ENCODE measurements at regions not wholly inside any gene's neighbourhood (a gene's known extent, or its start where the extent isn't known, plus 50 kb on each side); places are given as distances from the start of the nearest gene placed in this dataset.

DNA sequence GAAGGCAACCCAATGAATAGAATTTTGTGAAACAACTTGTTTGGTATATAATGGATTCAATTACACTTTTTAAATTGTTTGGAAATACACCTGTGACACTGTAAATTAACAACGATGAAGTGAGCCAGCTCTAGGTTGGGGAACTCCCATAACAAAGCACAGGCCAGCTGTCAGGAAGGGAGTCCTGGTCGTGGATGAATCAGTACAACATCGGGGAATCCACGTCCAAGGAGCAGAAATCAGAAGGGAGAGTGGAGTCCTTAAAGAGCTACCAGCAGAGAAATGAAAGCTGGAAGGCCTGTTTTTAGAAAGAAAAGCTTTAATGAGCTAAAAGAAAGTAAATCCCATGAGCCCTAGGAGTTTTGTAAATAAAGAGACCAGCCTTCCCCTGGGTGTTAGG is 223.1 kb upstream of the SLC35B3 start:
- TF ChIP-seq MAX (IDR thresholded peaks at IDR 0.05) (no peak), NFIC (IDR thresholded peaks at IDR 0.05) (no peak), FOXM1 (IDR thresholded peaks at IDR 0.05; ENCODE audit: borderline replicate concordance, low read depth) (no peak), TAF1 (IDR thresholded peaks at IDR 0.05; ENCODE audit: low read depth) (no peak), TEAD4 (IDR thresholded peaks at IDR 0.05) (no peak), ZBTB7A (IDR thresholded peaks at IDR 0.05; ENCODE audit: low read depth) (no peak), EGR1 (IDR thresholded peaks at IDR 0.05) (no peak), YY1 (IDR thresholded peaks at IDR 0.05; ENCODE audit: low read depth) (no peak), RAD21 (IDR thresholded peaks at IDR 0.05; ENCODE audit: low read depth) (no peak), TCF12 (IDR thresholded peaks at IDR 0.05; ENCODE audit: low read depth) (no peak), USF1 (IDR thresholded peaks at IDR 0.05) (no peak), EP300 (IDR thresholded peaks at IDR 0.05; ENCODE audit: borderline replicate concordance) (no peak), CREB1 (IDR thresholded peaks at IDR 0.05; ENCODE audit: low read depth) (no peak), CEBPB (IDR thresholded peaks at IDR 0.05) (no peak)
- TF ChIP-seq, protein P1, sequence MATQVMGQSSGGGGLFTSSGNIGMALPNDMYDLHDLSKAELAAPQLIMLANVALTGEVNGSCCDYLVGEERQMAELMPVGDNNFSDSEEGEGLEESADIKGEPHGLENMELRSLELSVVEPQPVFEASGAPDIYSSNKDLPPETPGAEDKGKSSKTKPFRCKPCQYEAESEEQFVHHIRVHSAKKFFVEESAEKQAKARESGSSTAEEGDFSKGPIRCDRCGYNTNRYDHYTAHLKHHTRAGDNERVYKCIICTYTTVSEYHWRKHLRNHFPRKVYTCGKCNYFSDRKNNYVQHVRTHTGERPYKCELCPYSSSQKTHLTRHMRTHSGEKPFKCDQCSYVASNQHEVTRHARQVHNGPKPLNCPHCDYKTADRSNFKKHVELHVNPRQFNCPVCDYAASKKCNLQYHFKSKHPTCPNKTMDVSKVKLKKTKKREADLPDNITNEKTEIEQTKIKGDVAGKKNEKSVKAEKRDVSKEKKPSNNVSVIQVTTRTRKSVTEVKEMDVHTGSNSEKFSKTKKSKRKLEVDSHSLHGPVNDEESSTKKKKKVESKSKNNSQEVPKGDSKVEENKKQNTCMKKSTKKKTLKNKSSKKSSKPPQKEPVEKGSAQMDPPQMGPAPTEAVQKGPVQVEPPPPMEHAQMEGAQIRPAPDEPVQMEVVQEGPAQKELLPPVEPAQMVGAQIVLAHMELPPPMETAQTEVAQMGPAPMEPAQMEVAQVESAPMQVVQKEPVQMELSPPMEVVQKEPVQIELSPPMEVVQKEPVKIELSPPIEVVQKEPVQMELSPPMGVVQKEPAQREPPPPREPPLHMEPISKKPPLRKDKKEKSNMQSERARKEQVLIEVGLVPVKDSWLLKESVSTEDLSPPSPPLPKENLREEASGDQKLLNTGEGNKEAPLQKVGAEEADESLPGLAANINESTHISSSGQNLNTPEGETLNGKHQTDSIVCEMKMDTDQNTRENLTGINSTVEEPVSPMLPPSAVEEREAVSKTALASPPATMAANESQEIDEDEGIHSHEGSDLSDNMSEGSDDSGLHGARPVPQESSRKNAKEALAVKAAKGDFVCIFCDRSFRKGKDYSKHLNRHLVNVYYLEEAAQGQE (IDR thresholded peaks at IDR 0.05; ENCODE audit: low read depth), result no peak

DNA sequence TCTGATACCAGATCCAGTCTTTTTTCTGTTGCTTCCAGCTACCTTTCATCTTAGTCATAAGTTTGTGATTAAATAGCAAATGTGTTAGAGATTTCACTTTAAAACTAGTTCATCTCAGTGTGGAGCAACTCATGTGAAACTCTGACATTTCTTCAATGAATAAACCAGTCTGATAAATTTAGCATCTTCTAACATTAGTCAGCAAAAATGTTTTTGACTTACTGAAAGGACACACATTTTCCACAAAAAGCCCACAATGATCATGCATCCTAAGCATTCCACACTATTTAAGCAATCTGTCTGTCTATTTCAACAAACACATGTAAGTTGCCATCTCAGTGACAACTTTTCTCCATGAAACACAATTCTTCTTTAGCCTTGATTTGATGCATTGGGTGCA is 222.2 kb upstream of the SLC35B3 start:
- TF ChIP-seq CREB1 (IDR thresholded peaks at IDR 0.05; ENCODE audit: low read depth) (no peak), EGR1 (IDR thresholded peaks at IDR 0.05) (no peak), EP300 (IDR thresholded peaks at IDR 0.05; ENCODE audit: borderline replicate concordance) (no peak), NFIC (IDR thresholded peaks at IDR 0.05) (no peak), ZBTB7A (IDR thresholded peaks at IDR 0.05; ENCODE audit: low read depth) (no peak), TCF12 (IDR thresholded peaks at IDR 0.05; ENCODE audit: low read depth) (no peak), USF1 (IDR thresholded peaks at IDR 0.05) (no peak), MAX (IDR thresholded peaks at IDR 0.05) (no peak)

DNA sequence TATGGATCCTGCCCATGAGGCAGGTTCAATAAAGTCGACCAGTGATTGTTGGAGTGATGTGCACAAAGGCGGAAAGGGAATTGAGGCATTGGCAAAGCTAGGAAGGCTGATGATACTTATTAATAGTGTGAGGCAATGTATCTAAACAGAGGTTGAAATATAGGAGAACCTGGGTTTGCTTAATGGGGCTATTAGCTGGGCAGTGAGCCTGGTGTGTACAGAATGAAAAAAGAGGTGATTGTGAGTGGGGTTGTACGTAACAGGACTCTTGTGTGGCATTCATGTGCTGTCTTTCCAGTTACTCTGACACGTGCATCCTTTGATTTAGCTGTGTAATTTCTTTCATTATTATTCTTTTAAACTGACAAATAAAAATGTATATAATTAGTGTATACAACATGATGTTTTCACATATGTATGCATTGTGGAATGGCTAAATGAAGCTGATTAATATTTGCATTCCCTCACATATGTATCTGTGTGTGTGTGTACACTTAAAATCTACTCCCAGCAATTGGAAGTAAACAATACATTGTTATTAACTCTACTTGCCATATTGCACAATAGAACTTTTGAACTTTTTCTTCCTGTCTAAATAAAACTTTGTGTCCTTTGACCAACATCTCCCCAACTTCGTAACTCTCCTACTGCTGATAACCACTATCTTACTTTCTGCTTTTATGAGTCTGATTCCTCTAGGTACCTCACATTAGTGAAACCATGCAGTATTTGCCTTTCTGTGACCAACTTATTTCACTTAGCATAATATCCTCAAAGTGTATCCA is 220.5 kb upstream of the SLC35B3 start:
- TF ChIP-seq YY1 (IDR thresholded peaks at IDR 0.05; ENCODE audit: low read depth), result no peak
- no peak for TF ChIP-seq TEAD4 (IDR thresholded peaks at IDR 0.05)
- TF ChIP-seq TCF12 (IDR thresholded peaks at IDR 0.05; ENCODE audit: low read depth), result no peak
- TF ChIP-seq NFIC (IDR thresholded peaks at IDR 0.05), result no peak
- TF ChIP-seq USF1 (IDR thresholded peaks at IDR 0.05), result no peak
- no peak for TF ChIP-seq CREB1 (IDR thresholded peaks at IDR 0.05; ENCODE audit: low read depth)
- no peak for TF ChIP-seq ZBTB7A (IDR thresholded peaks at IDR 0.05; ENCODE audit: low read depth)

DNA sequence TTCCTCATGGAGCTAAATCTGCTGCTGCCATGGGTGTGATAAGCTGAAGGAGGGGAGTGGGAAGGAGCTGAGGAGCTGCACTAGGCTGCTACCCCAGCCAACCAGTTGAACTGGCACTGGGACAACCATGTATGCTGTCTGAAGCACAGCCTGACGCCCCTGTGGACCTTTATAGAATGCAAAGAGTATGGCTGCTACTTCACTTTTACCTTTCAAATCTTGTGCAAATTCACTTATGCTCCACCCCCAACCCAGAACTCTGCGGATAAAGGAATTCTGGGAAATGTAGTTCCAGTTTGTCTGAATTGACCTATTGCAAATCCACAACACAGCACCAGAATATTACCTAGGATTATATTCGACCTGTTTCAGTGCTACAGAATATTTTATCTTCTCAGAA is 217.4 kb upstream of the SLC35B3 start:
- no peak for TF ChIP-seq TAF1 (IDR thresholded peaks at IDR 0.05; ENCODE audit: low read depth)
- TF ChIP-seq, protein P1 (IDR thresholded peaks at IDR 0.05; ENCODE audit: low read depth), result no peak

GRCh38 chr6:8651998-8652397 is 216.7 kb upstream of the SLC35B3 start:
- TF ChIP-seq, protein P1 (IDR thresholded peaks at IDR 0.05; ENCODE audit: low read depth), result no peak
- TF ChIP-seq RAD21 (IDR thresholded peaks at IDR 0.05; ENCODE audit: low read depth), result no peak
- no peak for TF ChIP-seq TCF12 (IDR thresholded peaks at IDR 0.05; ENCODE audit: low read depth)
- TF ChIP-seq YY1 (IDR thresholded peaks at IDR 0.05; ENCODE audit: low read depth), result no peak
- no peak for TF ChIP-seq USF1 (IDR thresholded peaks at IDR 0.05)
- TF ChIP-seq CEBPB (IDR thresholded peaks at IDR 0.05), result no peak
- TF ChIP-seq TAF1 (IDR thresholded peaks at IDR 0.05; ENCODE audit: low read depth), result no peak
- no peak for TF ChIP-seq EP300 (IDR thresholded peaks at IDR 0.05; ENCODE audit: borderline replicate concordance)
- TF ChIP-seq MAX (IDR thresholded peaks at IDR 0.05), result no peak
- TF ChIP-seq EGR1 (IDR thresholded peaks at IDR 0.05), result no peak

Data from Ishikawa (cell line).